HCT116 (cell line): ENCODE measurements at regions not wholly inside any gene's neighbourhood (a gene's known extent, or its start where the extent isn't known, plus 50 kb on each side); places are given as distances from the start of the nearest gene placed in this dataset.

ENCODE experiments used
- ATAC-seq: fragments of 200-7000 bp; cut with Tn5 transposase; 2 replicates; pipeline ENCODE4 v1.9.1; 2020; ENCODE audit warnings: mild to moderate bottlenecking, moderate library complexity
- BruUV-seq: library from RNA; stranded (reverse); fragments of 400-500 nt; replicated peaks from 2 replicates; lab custom pipeline; 2021; lab: Mats Ljungman, UMichigan
- CTCF ChIA-PET: fragments of 300-600 bp; sonication (Branson Sonifier 250); formaldehyde crosslinking; loops from one replicate; lab custom pipeline; 2021; ENCODE audit warnings: antibody characterized with exemption; lab: Charles Lee
- POLR2A ChIA-PET: fragments of 300-600, 350-600 bp; sonication (Branson Sonifier 250); formaldehyde crosslinking; loops from one replicate; lab custom pipeline; 2021; ENCODE audit warnings: antibody characterized with exemption; lab: Charles Lee
- RAD21 ChIA-PET, 2 experiments: fragments of 300-600 bp; sonication (Branson Sonifier 250); formaldehyde crosslinking; loops; one replicate each; lab custom pipeline; 2023; ENCODE audit warnings: low total read pairs in 2 of 2; ENCODE audit not compliant: uncharacterized antibody in 2 of 2, unreplicated experiment in 2 of 2, low non-redundant PET in 1 of 2; lab: Charles Lee
- DNase-seq: peaks from one replicate; pipeline ENCODE4 v3.0.0-alpha.2; 2010; ENCODE audit warnings: low read depth, low spot score
- H2AFZ ChIP-seq: fragments of 200-600 bp; shearing (Covaris generic), sonication (generic); 2 replicates; pipeline ENCODE4 v1.6.1; 2017; ENCODE audit warnings: low read depth, mixed run types, mixed read lengths, antibody characterized with exemption, low read length; ENCODE audit not compliant: poor library complexity, severe bottlenecking
- H3K27ac ChIP-seq: 2 replicates; pipeline ENCODE4 v1.5.1; 2012; ENCODE audit warnings: low read depth, low read length
- H3K27me3 ChIP-seq: fragments of 200-600 bp; sonication (generic); 2 replicates; pipeline ENCODE4 v1.6.1; 2016; ENCODE audit warnings: mixed run types, low read length, mixed read lengths; ENCODE audit not compliant: insufficient read depth
- H3K36me3 ChIP-seq, 2 experiments: fragments of 200-500 bp in 1 of 2; fragments of 200-600 bp in 1 of 2; sonication (Bioruptor generic) in 1 of 2; sonication (generic) in 1 of 2; 2 replicates each; pipeline versions ENCODE4 v1.5.1 to v1.6.1; 2014 to 2016; ENCODE audit warnings: low read length in 2 of 2, inconsistent platforms in 1 of 2, mixed read lengths in 1 of 2, mixed run types in 1 of 2; ENCODE audit not compliant: insufficient read depth in 2 of 2, control insufficient read depth in 1 of 2
- H3K4me1 ChIP-seq, 2 experiments: fragments of 200-600 bp in 1 of 2; sonication (generic) in 1 of 2; 2 replicates each; pipeline versions ENCODE4 v1.5.1 to v1.6.1; 2012 to 2017; ENCODE audit warnings: low read length in 2 of 2, inconsistent platforms in 1 of 2, mild to moderate bottlenecking in 1 of 2, mixed read lengths in 1 of 2, mixed run types in 1 of 2, moderate library complexity in 1 of 2; ENCODE audit not compliant: insufficient read depth in 2 of 2, control insufficient read depth in 1 of 2
- H3K4me2 ChIP-seq: fragments of 200-600 bp; sonication (generic); 2 replicates; pipeline ENCODE4 v1.6.1; 2017; ENCODE audit warnings: mixed run types, low read length, mixed read lengths
- H3K4me3 ChIP-seq, 2 experiments: fragments of 200-600 bp in 1 of 2; sonication (generic) in 1 of 2; replicated peaks in 1 of 2; 2 replicates each; pipeline ENCODE4 v1.5.1; 2011 to 2016; ENCODE audit warnings: low read length in 2 of 2, control low read depth in 1 of 2, low read depth in 1 of 2, mild to moderate bottlenecking in 1 of 2, mixed read lengths in 1 of 2, mixed run types in 1 of 2
- H3K79me2 ChIP-seq: fragments of 200-600 bp; sonication (generic); 2 replicates; pipeline ENCODE4 v1.6.1; 2017; ENCODE audit warnings: mild to moderate bottlenecking, mixed run types, low read length, moderate library complexity, mixed read lengths; ENCODE audit not compliant: insufficient read depth
- H3K9ac ChIP-seq: fragments of 200-600 bp; sonication (generic); 2 replicates; pipeline ENCODE4 v1.6.1; 2016; ENCODE audit warnings: low read length, mixed read lengths
- H3K9me2 ChIP-seq: fragments of 200-600 bp; sonication (generic), shearing (Covaris generic); 2 replicates; pipeline ENCODE4 v1.6.1; 2017; ENCODE audit warnings: mixed run types, mild to moderate bottlenecking, moderate library complexity; ENCODE audit not compliant: insufficient read depth
- H3K9me3 ChIP-seq, 2 experiments: fragments of 200-500 bp in 1 of 2; fragments of 200-600 bp in 1 of 2; sonication (Bioruptor generic) in 1 of 2; sonication (generic) in 1 of 2; 2 replicates each; pipeline ENCODE4 v1.6.1; 2014 to 2017; ENCODE audit warnings: low read length in 2 of 2, mixed read lengths in 2 of 2, inconsistent platforms in 1 of 2, low read depth in 1 of 2, mild to moderate bottlenecking in 1 of 2, mixed run types in 1 of 2, moderate library complexity in 1 of 2; ENCODE audit not compliant: control insufficient read depth in 1 of 2, insufficient read depth in 1 of 2
- H4K20me1 ChIP-seq: fragments of 200-600 bp; sonication (generic), shearing (Covaris generic); 2 replicates; pipeline ENCODE4 v1.6.1; 2017; ENCODE audit warnings: mixed run types, mild to moderate bottlenecking, moderate library complexity; ENCODE audit not compliant: insufficient read depth
- CBX3 ChIP-seq: IDR thresholded peaks from 2 replicates; pipeline ENCODE4 v1.6.1; 2012; ENCODE audit warnings: low read depth
- CEBPB ChIP-seq: IDR thresholded peaks from 2 replicates; pipeline ENCODE4 v1.6.1; 2012; ENCODE audit warnings: low read depth
- CTCF ChIP-seq, 3 experiments: fragments of 200-600 bp in 1 of 3; sonication (generic) in 1 of 3; IDR thresholded peaks in 2 of 3; conservative IDR thresholded peaks in 1 of 3; 2 replicates each; pipeline ENCODE4 v1.5.1; 2012 to 2017; ENCODE audit warnings: low read depth in 2 of 3, low read length in 2 of 3, antibody characterized with exemption in 1 of 3, borderline replicate concordance in 1 of 3, control low read depth in 1 of 3, mild to moderate bottlenecking in 1 of 3, mixed read lengths in 1 of 3, mixed run types in 1 of 3, moderate library complexity in 1 of 3; ENCODE audit not compliant: insufficient read depth in 1 of 3
- EGR1 ChIP-seq: IDR thresholded peaks from 2 replicates; pipeline ENCODE4 v1.6.1; 2012; ENCODE audit warnings: low read depth
- ELF1 ChIP-seq: IDR thresholded peaks from 2 replicates; pipeline ENCODE4 v1.6.1; 2012; ENCODE audit warnings: low read depth, borderline replicate concordance
- EZH2 ChIP-seq: fragments of 200-600 bp; sonication (generic); IDR thresholded peaks from 2 replicates; pipeline ENCODE4 v1.6.1; 2017; ENCODE audit warnings: antibody characterized with exemption, mixed run types
- EZH2phosphoT487 ChIP-seq: fragments of 200-600 bp; IDR thresholded peaks from 2 replicates; pipeline ENCODE4 v1.6.1; 2018; ENCODE audit warnings: antibody characterized with exemption, borderline replicate concordance
- FOSL1 ChIP-seq: IDR thresholded peaks from 2 replicates; pipeline ENCODE4 v1.6.1; 2012; ENCODE audit warnings: low read depth
- JUND ChIP-seq: IDR thresholded peaks from 2 replicates; pipeline ENCODE4 v1.6.1; 2012
- POLR2AphosphoS5 ChIP-seq: IDR thresholded peaks from 2 replicates; pipeline ENCODE4 v1.6.1; 2011; ENCODE audit warnings: mild to moderate bottlenecking, low read depth, low read length, moderate library complexity
- RAD21 ChIP-seq: IDR thresholded peaks from 2 replicates; pipeline ENCODE4 v1.6.1; 2012; ENCODE audit warnings: low read depth, mild to moderate bottlenecking
- SP1 ChIP-seq: IDR thresholded peaks from 2 replicates; pipeline ENCODE4 v1.6.1; 2012; ENCODE audit warnings: low read depth
- SRF ChIP-seq: IDR thresholded peaks from 2 replicates; pipeline ENCODE4 v1.6.1; 2012; ENCODE audit warnings: low read depth
- TCF7L2 ChIP-seq: IDR thresholded peaks from 2 replicates; pipeline ENCODE4 v1.7.0; 2011; ENCODE audit warnings: borderline replicate concordance, inconsistent platforms; ENCODE audit not compliant: insufficient read depth, insufficient read length; ENCODE audit errors: extremely low read depth
- ZBTB33 ChIP-seq: IDR thresholded peaks from 2 replicates; pipeline ENCODE4 v1.6.1; 2011; ENCODE audit warnings: mild to moderate bottlenecking, low read length, moderate library complexity; ENCODE audit not compliant: insufficient replicate concordance; ENCODE audit errors: extremely low read depth
- ZFX ChIP-seq: fragments of 450-650 bp; IDR thresholded peaks from 2 replicates; pipeline ENCODE4 v1.6.1; 2017
- ZNF274 ChIP-seq: fragments of 200-500 bp; sonication (Bioruptor generic); IDR thresholded peaks from 2 replicates; pipeline ENCODE4 v1.6.1; 2014; ENCODE audit warnings: mild to moderate bottlenecking, low read depth, low read length, inconsistent platforms
- intact Hi-C: fragments of 100-400 bp; cut with micrococcal nuclease; formaldehyde crosslinking; loops from 2 replicates; pipeline ENCODE4 v1.10.0; 2022

- Histone ChIP-seq H3K9me2 (no peaks in the 10 kb centered on the region), H3K9me3 (no peaks in the 10 kb centered on the region), H2AFZ (peak overlapping the region; percentile 36), H3K79me2 (no peaks in the 10 kb centered on the region), H3K4me1 (no peaks in the 10 kb centered on the region), H4K20me1 (no peaks in the 10 kb centered on the region), H3K4me3 (no peak overlapping the region), H3K27me3 (peaks cover 6% of the 10 kb centered on the region; the same call in 1 of the 2 replicates), H3K9ac (no peak overlapping the region), H3K36me3 (no peaks in the 10 kb centered on the region), H3K27ac (no peak overlapping the region), H3K4me2 (no peak overlapping the region)
- no peak for ATAC-seq
- intact Hi-C loops = no loop called here
- ChIA-PET POLR2A (no interaction called here), CTCF (no interaction called here), RAD21 (no interaction called here)
- no peak for TF ChIP-seq SRF
- no peak for TF ChIP-seq POLR2AphosphoS5
- no peak for TF ChIP-seq TCF7L2
- no peak for TF ChIP-seq ZNF274
- TF ChIP-seq JUND = no peak
- TF ChIP-seq FOSL1 = no peak
- TF ChIP-seq EZH2 = no peak
- TF ChIP-seq ZFX = no peak
- no peak for TF ChIP-seq SP1
- DNase-seq = no peak
- no TSS peak for BruUV-seq
Measured at GRCh38 chr14:66046591-66046990, 439.6 kb upstream of the CCDC196 start.

GRCh38 chr14:66056268-66056907, 429.8 kb upstream of the CCDC196 start:
- Histone ChIP-seq H2AFZ (no peak overlapping the region), H4K20me1 (no peaks in the 10 kb centered on the region), H3K4me3 (no peak overlapping the region), H3K27ac (no peak overlapping the region), H3K4me1 (no peaks in the 10 kb centered on the region), H3K4me2 (no peak overlapping the region), H3K9ac (no peak overlapping the region), H3K27me3 (no peaks in the 10 kb centered on the region), H3K79me2 (no peaks in the 10 kb centered on the region), H3K36me3 (no peaks in the 10 kb centered on the region), H3K9me2 (no peaks in the 10 kb centered on the region), H3K9me3 (peaks cover 0 to 4% of the 10 kb centered on the region in 2 experiments; a peak in 1 of 4 replicates)
- RAD21 ChIA-PET = no interaction called here
- no peak for ATAC-seq
- intact Hi-C loops = no loop called here
- DNase-seq = no peak
- BruUV-seq = no TSS peak
- POLR2A ChIA-PET = no interaction called here
- CTCF ChIA-PET = no interaction called here
- no peak for TF ChIP-seq JUND
- TF ChIP-seq CEBPB = no peak
- no peak for TF ChIP-seq POLR2AphosphoS5
- no peak for TF ChIP-seq ELF1
- no peak for TF ChIP-seq ZNF274
- TF ChIP-seq CBX3 = no peak
- no peak for TF ChIP-seq EZH2phosphoT487
- TF ChIP-seq CTCF (IDR thresholded peaks at IDR 0.05 in 2 of 3, conservative IDR thresholded peaks at IDR 0.05 in 1 of 3; ENCODE audit: borderline replicate concordance in 1 of 3, insufficient read depth in 1 of 3, low read depth in 2 of 3, low read length in 2 of 3) = no peak
- TF ChIP-seq ZBTB33 = no peak
- TF ChIP-seq RAD21 = no peak
- TF ChIP-seq TCF7L2 = no peak
- TF ChIP-seq SP1 = no peak
- TF ChIP-seq SRF = no peak
- no peak for TF ChIP-seq EGR1
